Spleen (tissue), 7 donors: ENCODE measurements at regions not wholly inside any gene's neighbourhood (a gene's known extent, or its start where the extent isn't known, plus 50 kb on each side); places are given as distances from the start of the nearest gene placed in this dataset.

Experiments
- POLR2A ChIP-seq, 3 donors: fragments of 450-650 bp; IDR thresholded peaks; one replicate each; pipeline ENCODE4 v1.5.1; 2017; ENCODE audit warnings: antibody characterized with exemption in 3 of 3, mild to moderate bottlenecking in 1 of 3
- POLR2AphosphoS5 ChIP-seq, 3 donors: sonication (generic); formaldehyde crosslinking; IDR thresholded peaks; one replicate each; pipeline ENCODE4 v1.5.1; 2017; ENCODE audit warnings: antibody characterized with exemption in 3 of 3
- TF ChIP-seq, protein P1 (sequence below), 11 experiments: fragments of 200-600 bp in 7 of 11; fragments of 450-650 bp in 4 of 11; sonication (generic) in 4 of 11; IDR thresholded peaks in 8 of 11; conservative IDR thresholded peaks in 3 of 11; 1 replicate in 7 of 11; 2 replicates in 4 of 11; pipeline versions ENCODE4 v1.4.0 to v1.8.0; 2016 to 2021; ENCODE audit warnings: antibody characterized with exemption in 11 of 11, inconsistent platforms in 4 of 11, mild to moderate bottlenecking in 1 of 11
- donor health status: DM: no; HTN: no; CAD: no; lungs with moderate emphysema.
- donor health status: DM: no; HTN: no; CAD: no.
- donor health status: DM: no; HTN: no; CAD: no.

DNA sequence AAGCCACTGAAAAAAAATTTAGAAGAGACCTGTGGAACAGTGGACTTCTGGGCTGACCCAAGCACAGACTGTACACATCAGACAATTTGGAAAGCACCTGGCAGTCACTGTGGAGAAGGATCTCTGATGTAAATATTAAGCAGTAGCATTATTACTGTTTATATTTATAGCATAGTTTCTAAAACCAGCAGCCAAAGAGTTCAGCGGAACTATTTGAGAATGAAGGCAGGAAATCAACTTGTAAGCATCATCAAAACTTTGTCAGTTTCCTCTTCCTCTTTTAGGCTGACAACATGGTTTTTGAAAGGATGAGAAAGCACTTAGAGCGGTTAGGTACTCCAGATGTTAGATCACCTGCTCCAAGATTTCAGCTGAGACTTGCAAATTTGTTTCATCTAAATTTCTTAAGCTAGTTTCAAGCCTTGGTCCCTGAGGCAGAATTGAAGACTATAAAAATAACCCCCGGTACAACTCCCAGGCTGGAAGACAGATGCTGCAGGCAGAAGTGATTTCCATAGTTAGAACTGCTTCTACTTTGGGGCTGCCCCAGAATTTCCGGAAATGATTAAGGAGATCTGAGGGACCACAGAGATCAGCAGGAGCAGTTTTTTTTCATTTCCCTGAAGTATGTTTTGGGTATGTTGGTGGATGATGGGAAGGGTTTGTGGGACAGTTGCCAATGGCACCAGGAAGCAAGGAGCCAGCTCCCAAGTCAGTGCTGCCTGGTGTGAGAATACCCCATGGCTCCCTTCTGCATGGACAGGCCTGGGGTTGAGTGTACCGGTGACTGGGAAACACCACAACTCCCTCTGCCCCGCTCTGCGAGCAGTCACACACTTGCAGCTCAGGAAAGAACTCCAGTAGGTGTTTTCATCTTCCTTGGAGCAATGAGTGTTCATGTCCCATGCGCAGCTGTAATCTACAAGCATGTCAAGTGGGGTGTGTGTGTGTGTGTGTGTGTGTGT is 354.5 kb downstream of the NUAK1 start:
- TF ChIP-seq, protein P1, sequence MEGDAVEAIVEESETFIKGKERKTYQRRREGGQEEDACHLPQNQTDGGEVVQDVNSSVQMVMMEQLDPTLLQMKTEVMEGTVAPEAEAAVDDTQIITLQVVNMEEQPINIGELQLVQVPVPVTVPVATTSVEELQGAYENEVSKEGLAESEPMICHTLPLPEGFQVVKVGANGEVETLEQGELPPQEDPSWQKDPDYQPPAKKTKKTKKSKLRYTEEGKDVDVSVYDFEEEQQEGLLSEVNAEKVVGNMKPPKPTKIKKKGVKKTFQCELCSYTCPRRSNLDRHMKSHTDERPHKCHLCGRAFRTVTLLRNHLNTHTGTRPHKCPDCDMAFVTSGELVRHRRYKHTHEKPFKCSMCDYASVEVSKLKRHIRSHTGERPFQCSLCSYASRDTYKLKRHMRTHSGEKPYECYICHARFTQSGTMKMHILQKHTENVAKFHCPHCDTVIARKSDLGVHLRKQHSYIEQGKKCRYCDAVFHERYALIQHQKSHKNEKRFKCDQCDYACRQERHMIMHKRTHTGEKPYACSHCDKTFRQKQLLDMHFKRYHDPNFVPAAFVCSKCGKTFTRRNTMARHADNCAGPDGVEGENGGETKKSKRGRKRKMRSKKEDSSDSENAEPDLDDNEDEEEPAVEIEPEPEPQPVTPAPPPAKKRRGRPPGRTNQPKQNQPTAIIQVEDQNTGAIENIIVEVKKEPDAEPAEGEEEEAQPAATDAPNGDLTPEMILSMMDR (IDR thresholded peaks at IDR 0.05 in 8 of 11, conservative IDR thresholded peaks at IDR 0.05 in 3 of 11): no peak
- TF ChIP-seq POLR2AphosphoS5 (IDR thresholded peaks at IDR 0.05) (no peak), POLR2A (IDR thresholded peaks at IDR 0.05) (no peak)
